ENCODE measurements at regions not wholly inside any gene's neighbourhood (a gene's known extent, or its start where the extent isn't known, plus 50 kb on each side); places are given as distances from the start of the nearest gene placed in this dataset.

GRCh38 chr3:102129760-102130608 lies 280.7 kb downstream of the NFKBIZ start:
- no peak overlapping the region for H3K9ac ChIP-seq (ENCODE audit: low read depth in 1 of 2, low read length in 2 of 2)
- DNase-seq (ENCODE audit: low spot score): no peak
- no peaks in the 10 kb centered on the region for H3K36me3 ChIP-seq (ENCODE audit: control insufficient read depth in 4 of 4, insufficient read depth in 3 of 4, low read depth in 1 of 4, low read length in 3 of 4)
- TF ChIP-seq ATF3 (IDR thresholded peaks at IDR 0.05) (no peak), MAX (IDR thresholded peaks at IDR 0.05) (no peak), NR2F2 (IDR thresholded peaks at IDR 0.05) (peak; percentile 51)
- 64% methylated on average over 3 of the region's 3 CpGs for WGBS
- H3K27ac ChIP-seq (ENCODE audit: low read depth in 1 of 2, low read length in 2 of 2): no peak overlapping the region
- H3K4me1 ChIP-seq (ENCODE audit: control insufficient read depth in 4 of 4, insufficient read depth in 4 of 4, low read length in 3 of 4): peaks cover 0 to 8% (median 6%) of the 10 kb centered on the region in 4 donors
- no peaks in the 10 kb centered on the region for H3K27me3 ChIP-seq (ENCODE audit: control insufficient read depth in 4 of 4, insufficient read depth in 4 of 4, low read length in 3 of 4)
- no peaks in the 10 kb centered on the region for H3K9me3 ChIP-seq (ENCODE audit: control insufficient read depth in 4 of 4, low read length in 3 of 4)
- no peak overlapping the region for H3K4me3 ChIP-seq (ENCODE audit: low read depth in 1 of 3, low read length in 3 of 3)

GRCh38 chr3:102132370-102132769 lies 283.1 kb downstream of the NFKBIZ start:
- H3K27me3 ChIP-seq (ENCODE audit: control insufficient read depth in 4 of 4, insufficient read depth in 4 of 4, low read length in 3 of 4): no peaks in the 10 kb centered on the region
- H3K27ac ChIP-seq (ENCODE audit: low read depth in 1 of 2, low read length in 2 of 2): no peak overlapping the region
- DNase-seq (ENCODE audit: low spot score): no peak
- no peaks in the 10 kb centered on the region for H3K9me3 ChIP-seq (ENCODE audit: control insufficient read depth in 4 of 4, low read length in 3 of 4)
- H3K4me1 ChIP-seq (ENCODE audit: control insufficient read depth in 4 of 4, insufficient read depth in 4 of 4, low read length in 3 of 4): no peaks in the 10 kb centered on the region
- no peaks in the 10 kb centered on the region for H3K36me3 ChIP-seq (ENCODE audit: control insufficient read depth in 4 of 4, insufficient read depth in 3 of 4, low read depth in 1 of 4, low read length in 3 of 4)
- TF ChIP-seq REST (IDR thresholded peaks at IDR 0.05) (no peak), FOXA2 (IDR thresholded peaks at IDR 0.05) (no peak), EGR1 (IDR thresholded peaks at IDR 0.05; ENCODE audit: low read depth in 2 of 2) (no peak), HNF4A (conservative IDR thresholded peaks at IDR 0.05) (no peak), NR2F2 (IDR thresholded peaks at IDR 0.05) (no peak), CTCF (IDR thresholded peaks at IDR 0.05; ENCODE audit: low read depth, low read length, missing input control) (no peak), RXRA (IDR thresholded peaks at IDR 0.05) (no peak), MAX (IDR thresholded peaks at IDR 0.05) (no peak), SP1 (IDR thresholded peaks at IDR 0.05) (no peak), GABPA (IDR thresholded peaks at IDR 0.05 in 1 of 2, conservative IDR thresholded peaks at IDR 0.05 in 1 of 2) (no peak), JUND (IDR thresholded peaks at IDR 0.05) (no peak), ATF3 (IDR thresholded peaks at IDR 0.05) (no peak), FOXA1 (IDR thresholded peaks at IDR 0.05) (no peak)
- H3K4me3 ChIP-seq (ENCODE audit: low read depth in 1 of 3, low read length in 3 of 3): no peak overlapping the region
- no peak overlapping the region for H3K9ac ChIP-seq (ENCODE audit: low read depth in 1 of 2, low read length in 2 of 2)
